Hepatocyte (in vitro differentiated cells): ENCODE measurements at regions not wholly inside any gene's neighbourhood (a gene's known extent, or its start where the extent isn't known, plus 50 kb on each side); places are given as distances from the start of the nearest gene placed in this dataset.

Source experiments
- DNase-seq: peaks from one replicate; pipeline ENCODE4 v3.0.0-alpha.2; 2016; ENCODE audit warnings: low spot score
- H2AFZ ChIP-seq: fragments of 200-600 bp; sonication (generic); 2 replicates; pipeline ENCODE4 v1.6.0; 2016; ENCODE audit warnings: antibody characterized with exemption, mild to moderate bottlenecking
- H3K27ac ChIP-seq: fragments of 200-600 bp; sonication (generic); 2 replicates; pipeline ENCODE4 v1.5.1; 2016; ENCODE audit warnings: mild to moderate bottlenecking
- H3K27me3 ChIP-seq: fragments of 200-600 bp; sonication (generic); 2 replicates; pipeline ENCODE4 v1.6.1; 2016
- H3K36me3 ChIP-seq: fragments of 200-600 bp; sonication (generic); replicated peaks from 2 replicates; pipeline ENCODE4 v1.5.1; 2016; ENCODE audit warnings: low read depth; ENCODE audit not compliant: insufficient read depth
- H3K4me1 ChIP-seq: fragments of 200-600 bp; sonication (generic); 2 replicates; pipeline ENCODE4 v1.5.1; 2016; ENCODE audit warnings: mild to moderate bottlenecking, moderate library complexity; ENCODE audit not compliant: insufficient read depth
- H3K4me2 ChIP-seq: fragments of 200-600 bp; sonication (generic); 2 replicates; pipeline ENCODE4 v1.6.0; 2016
- H3K4me3 ChIP-seq: fragments of 200-600 bp; sonication (generic); 2 replicates; pipeline ENCODE4 v1.5.1; 2016; ENCODE audit warnings: mild to moderate bottlenecking
- H3K79me2 ChIP-seq: fragments of 200-600 bp; sonication (generic); 2 replicates; pipeline ENCODE4 v1.6.0; 2017; ENCODE audit warnings: mild to moderate bottlenecking
- H3K9me2 ChIP-seq: fragments of 200-600 bp; sonication (generic); replicated peaks from 2 replicates; pipeline ENCODE4 v1.6.0; 2017; ENCODE audit warnings: mild to moderate bottlenecking; ENCODE audit not compliant: insufficient read depth
- H3K9me3 ChIP-seq: fragments of 200-600 bp; sonication (generic); 2 replicates; pipeline ENCODE4 v1.5.1; 2016; ENCODE audit warnings: low read depth, mild to moderate bottlenecking
- H4K20me1 ChIP-seq: fragments of 200-600 bp; sonication (generic); 2 replicates; pipeline ENCODE4 v1.6.0; 2016; ENCODE audit warnings: mild to moderate bottlenecking; ENCODE audit not compliant: insufficient read depth, poor library complexity, severe bottlenecking
- EZH2 ChIP-seq: fragments of 200-600 bp; sonication (generic); IDR thresholded peaks from 2 replicates; pipeline ENCODE4 v1.6.1; 2016; ENCODE audit warnings: antibody characterized with exemption, mild to moderate bottlenecking, borderline replicate concordance
- EZH2phosphoT487 ChIP-seq: fragments of 200-600 bp; sonication (generic); IDR thresholded peaks from one replicate; pipeline ENCODE4 v1.6.1; 2018; ENCODE audit warnings: antibody characterized with exemption, mild to moderate bottlenecking, low read depth, moderate library complexity; ENCODE audit not compliant: unreplicated experiment, severe bottlenecking
- WGBS: methylation state at CpG from one replicate; pipeline ENCODE4 v1.1.6; 2016; ENCODE audit warnings: low lambda C conversion rate; ENCODE audit errors: missing lambda C conversion rate; 5-methylcytosine and 5-hydroxymethylcytosine counted together
- TF ChIP-seq, protein P1 (sequence below): fragments of 200-600 bp; sonication (generic); IDR thresholded peaks from 2 replicates; pipeline ENCODE4 v1.5.1; 2016; ENCODE audit warnings: antibody characterized with exemption, mild to moderate bottlenecking; ENCODE audit not compliant: poor library complexity

DNA sequence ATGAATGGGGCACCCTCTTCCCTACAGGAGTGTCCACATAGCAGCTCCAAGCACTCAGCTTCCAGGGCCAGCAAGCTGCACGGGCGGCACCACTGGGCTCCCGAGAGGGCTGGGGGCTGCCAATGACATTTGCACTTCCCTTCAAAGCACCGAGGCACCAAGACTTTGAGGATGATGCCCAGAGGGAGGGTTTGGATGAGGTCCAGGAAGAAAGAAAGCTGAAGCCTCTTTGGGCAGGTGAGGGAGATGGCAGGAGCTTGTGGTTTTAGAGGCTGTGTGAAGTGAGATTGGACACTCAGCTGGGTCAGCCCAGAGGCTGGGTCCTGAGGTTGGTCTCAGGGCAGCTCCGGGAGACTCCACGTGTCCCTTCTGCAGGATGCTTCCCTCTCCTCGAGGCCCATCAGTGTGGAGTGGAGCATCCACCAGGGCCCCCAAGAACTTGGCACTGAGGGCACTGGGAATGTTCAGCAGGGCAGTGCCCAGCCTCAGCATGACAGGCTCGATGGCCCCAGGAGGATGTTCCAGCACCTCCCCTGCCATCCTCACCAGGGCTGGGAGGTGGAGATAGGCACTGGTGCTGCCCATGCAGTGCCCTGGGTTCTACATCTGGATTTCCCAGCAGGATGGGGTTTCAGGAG is 54.9 kb upstream of the IGFBP3 start:
- Histone ChIP-seq H3K9me3 (no peaks in the 10 kb centered on the region), H3K27ac (no peak overlapping the region), H3K36me3 (no peaks in the 10 kb centered on the region), H3K27me3 (no peaks in the 10 kb centered on the region), H3K9me2 (no peaks in the 10 kb centered on the region), H3K4me2 (no peak overlapping the region), H4K20me1 (no peaks in the 10 kb centered on the region), H3K4me3 (no peak overlapping the region), H3K79me2 (no peaks in the 10 kb centered on the region), H3K4me1 (peaks cover 17% of the 10 kb centered on the region), H2AFZ (no peak overlapping the region)
- TF ChIP-seq, protein P1, sequence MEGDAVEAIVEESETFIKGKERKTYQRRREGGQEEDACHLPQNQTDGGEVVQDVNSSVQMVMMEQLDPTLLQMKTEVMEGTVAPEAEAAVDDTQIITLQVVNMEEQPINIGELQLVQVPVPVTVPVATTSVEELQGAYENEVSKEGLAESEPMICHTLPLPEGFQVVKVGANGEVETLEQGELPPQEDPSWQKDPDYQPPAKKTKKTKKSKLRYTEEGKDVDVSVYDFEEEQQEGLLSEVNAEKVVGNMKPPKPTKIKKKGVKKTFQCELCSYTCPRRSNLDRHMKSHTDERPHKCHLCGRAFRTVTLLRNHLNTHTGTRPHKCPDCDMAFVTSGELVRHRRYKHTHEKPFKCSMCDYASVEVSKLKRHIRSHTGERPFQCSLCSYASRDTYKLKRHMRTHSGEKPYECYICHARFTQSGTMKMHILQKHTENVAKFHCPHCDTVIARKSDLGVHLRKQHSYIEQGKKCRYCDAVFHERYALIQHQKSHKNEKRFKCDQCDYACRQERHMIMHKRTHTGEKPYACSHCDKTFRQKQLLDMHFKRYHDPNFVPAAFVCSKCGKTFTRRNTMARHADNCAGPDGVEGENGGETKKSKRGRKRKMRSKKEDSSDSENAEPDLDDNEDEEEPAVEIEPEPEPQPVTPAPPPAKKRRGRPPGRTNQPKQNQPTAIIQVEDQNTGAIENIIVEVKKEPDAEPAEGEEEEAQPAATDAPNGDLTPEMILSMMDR, result no peak
- TF ChIP-seq EZH2phosphoT487, result no peak
- TF ChIP-seq EZH2, result no peak
- DNase-seq, result no peak
- 96% methylated on average over 8 of the region's 8 CpGs for WGBS

DNA sequence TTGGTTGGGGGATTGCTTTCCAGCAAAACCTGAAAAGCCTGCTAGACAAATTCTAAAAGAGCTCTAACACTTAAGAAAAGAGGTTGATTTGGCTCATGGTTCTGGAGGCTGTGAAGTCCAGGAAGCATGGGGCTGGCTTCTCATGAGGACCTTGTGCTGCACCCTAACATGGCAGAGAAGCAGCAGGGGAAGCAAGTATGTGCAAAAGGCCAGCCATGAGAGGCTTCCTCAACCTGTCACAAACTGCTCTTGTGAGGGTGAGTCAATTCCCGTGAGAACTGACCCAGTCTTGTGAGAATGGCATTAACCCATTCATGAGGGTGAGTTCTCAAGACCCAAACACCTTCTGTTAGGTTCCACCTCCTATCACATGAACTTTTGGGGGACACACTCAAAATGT is 54.3 kb upstream of the IGFBP3 start:
- H3K27ac ChIP-seq, result no peak overlapping the region
- H3K4me1 ChIP-seq, result peaks cover 17% of the 10 kb centered on the region
- no peak overlapping the region for H3K4me3 ChIP-seq
- no peaks in the 10 kb centered on the region for H3K36me3 ChIP-seq
- 60% methylated on average over 1 of the region's 1 CpG for WGBS
- no peaks in the 10 kb centered on the region for H3K9me2 ChIP-seq
- DNase-seq, result no peak
- H2AFZ ChIP-seq, result no peak overlapping the region
- TF ChIP-seq, protein P1, result no peak
- TF ChIP-seq EZH2, result no peak
- TF ChIP-seq EZH2phosphoT487, result no peak
- H3K27me3 ChIP-seq, result no peaks in the 10 kb centered on the region
- no peaks in the 10 kb centered on the region for H3K9me3 ChIP-seq
- no peaks in the 10 kb centered on the region for H3K79me2 ChIP-seq
- no peak overlapping the region for H3K4me2 ChIP-seq
- H4K20me1 ChIP-seq, result no peaks in the 10 kb centered on the region

DNA sequence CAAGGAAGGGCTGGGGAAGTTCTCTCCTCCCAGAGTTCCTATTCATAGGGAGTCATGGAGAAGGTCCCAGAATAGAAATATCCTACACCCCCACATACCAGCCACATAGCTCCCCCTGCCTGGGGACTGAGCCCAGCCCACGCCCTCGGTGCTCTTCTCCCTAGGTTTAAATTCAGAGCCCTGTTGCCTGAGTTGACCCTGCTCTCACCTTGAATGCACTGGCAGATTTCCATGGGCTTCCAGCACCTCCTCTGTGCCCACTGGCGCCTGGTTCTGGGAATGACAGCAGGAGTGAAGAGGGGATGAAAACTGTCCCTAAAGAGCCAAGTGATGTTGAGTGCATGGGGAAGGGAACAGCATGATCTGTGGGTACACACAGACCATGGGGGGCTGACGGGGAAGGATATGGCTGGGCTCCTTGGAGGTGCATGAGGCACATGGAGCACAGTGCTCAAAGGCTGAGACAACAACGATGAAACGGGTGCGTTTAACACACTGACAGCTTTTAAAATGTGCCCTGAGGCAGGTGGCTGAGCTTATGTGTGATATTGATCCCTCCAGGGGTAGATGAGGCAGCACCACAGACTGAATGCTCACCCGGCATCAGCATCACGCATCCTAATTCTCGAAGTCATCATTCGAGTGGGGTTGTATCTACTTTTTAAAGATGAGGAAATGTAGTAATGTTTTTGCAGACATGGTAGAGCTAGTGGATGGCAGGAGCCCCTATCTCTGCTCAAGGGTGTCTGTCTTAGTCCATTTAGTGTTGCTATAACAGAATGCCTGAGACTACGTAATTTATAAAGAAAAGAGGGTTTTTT is 53.7 kb upstream of the IGFBP3 start:
- Histone ChIP-seq H3K36me3 (no peaks in the 10 kb centered on the region), H4K20me1 (no peaks in the 10 kb centered on the region), H3K27ac (no peak overlapping the region), H3K27me3 (no peaks in the 10 kb centered on the region), H3K9me2 (no peaks in the 10 kb centered on the region), H2AFZ (no peak overlapping the region), H3K79me2 (no peaks in the 10 kb centered on the region), H3K9me3 (no peaks in the 10 kb centered on the region), H3K4me2 (no peak overlapping the region), H3K4me3 (no peak overlapping the region), H3K4me1 (peaks cover 17% of the 10 kb centered on the region)
- 92% methylated on average over 12 of the region's 12 CpGs for WGBS
- TF ChIP-seq, protein P1, result no peak
- no peak for TF ChIP-seq EZH2phosphoT487
- TF ChIP-seq EZH2, result no peak
- no peak for DNase-seq
